Adrenal gland (tissue), 9 donors: ENCODE measurements at regions not wholly inside any gene's neighbourhood (a gene's known extent, or its start where the extent isn't known, plus 50 kb on each side); places are given as distances from the start of the nearest gene placed in this dataset.

ENCODE experiments used
- DNase-seq, 7 donors: peaks; one replicate each; pipeline ENCODE4 v3.0.0-alpha.2; 2019 to 2020
- H3K27ac ChIP-seq, 5 donors: fragments of 200-600 bp; sonication (generic) in 4 of 5; 1 replicate in 3 of 5; 2 replicates in 2 of 5; pipeline versions ENCODE4 v1.5.1 to v1.8.0; 2016 to 2020; ENCODE audit warnings: mild to moderate bottlenecking in 1 of 5
- H3K27me3 ChIP-seq: fragments of 200-600 bp; 2 replicates; pipeline ENCODE4 v1.8.0; 2021
- H3K36me3 ChIP-seq, 2 donors: fragments of 200-600 bp; replicated peaks in 1 of 2; 1 replicate in 1 of 2; 2 replicates in 1 of 2; pipeline versions ENCODE4 v1.5.1 to v1.8.0; 2018 to 2022
- H3K4me1 ChIP-seq, 2 donors: fragments of 200-600 bp; replicated peaks in 1 of 2; 1 replicate in 1 of 2; 2 replicates in 1 of 2; pipeline versions ENCODE4 v1.5.1 to v1.8.0; 2018 to 2021
- H3K4me3 ChIP-seq, 4 donors: fragments of 200-600 bp; sonication (generic) in 3 of 4; one replicate each; pipeline ENCODE4 v1.5.1; 2016 to 2018
- H3K9me3 ChIP-seq, 3 donors: fragments of 200-600 bp; sonication (generic) in 1 of 3; replicated peaks in 1 of 3; 1 replicate in 2 of 3; 2 replicates in 1 of 3; pipeline versions ENCODE4 v1.5.1 to v1.8.0; 2016 to 2021
- CTCF ChIP-seq, 6 experiments: fragments of 450-650 bp in 4 of 6; fragments of 200-600 bp in 2 of 6; sonication (generic) in 1 of 6; IDR thresholded peaks; 1 replicate in 5 of 6; 2 replicates in 1 of 6; pipeline versions ENCODE4 v1.5.1 to v1.8.0; 2016 to 2021; ENCODE audit warnings: antibody characterized with exemption in 6 of 6, mild to moderate bottlenecking in 2 of 6, moderate library complexity in 1 of 6
- POLR2A ChIP-seq, 2 donors: fragments of 450-650 bp; IDR thresholded peaks; one replicate each; pipeline ENCODE4 v1.6.1; 2017; ENCODE audit warnings: antibody characterized with exemption in 2 of 2, mild to moderate bottlenecking in 2 of 2, moderate library complexity in 1 of 2
- WGBS, 4 donors: extraction: QIAGEN DNeasy Blood & Tissue Kit in 2 of 4; methylation state at CpG; one replicate each; pipeline versions ENCODE4 v1.1.5 to v1.1.7; 2013 to 2017; 5-methylcytosine and 5-hydroxymethylcytosine counted together
- intact Hi-C, 2 donors: fragments of 100-400 bp; cut with DNase I; formaldehyde crosslinking; loops; one replicate each; pipeline versions ENCODE4 v1.14.1 to v1.15.0; 2022 to 2023
- donor health status: healthy with polysubstance abuse.
- donor health status: Bipolar disorder and iron deficiency.
- donor health status: DM: yes; HTN: yes; CAD: no.
- donor health status: DM: no; HTN: no; CAD: no.
- donor health status: DM: no; HTN: no; CAD: no.

DNA sequence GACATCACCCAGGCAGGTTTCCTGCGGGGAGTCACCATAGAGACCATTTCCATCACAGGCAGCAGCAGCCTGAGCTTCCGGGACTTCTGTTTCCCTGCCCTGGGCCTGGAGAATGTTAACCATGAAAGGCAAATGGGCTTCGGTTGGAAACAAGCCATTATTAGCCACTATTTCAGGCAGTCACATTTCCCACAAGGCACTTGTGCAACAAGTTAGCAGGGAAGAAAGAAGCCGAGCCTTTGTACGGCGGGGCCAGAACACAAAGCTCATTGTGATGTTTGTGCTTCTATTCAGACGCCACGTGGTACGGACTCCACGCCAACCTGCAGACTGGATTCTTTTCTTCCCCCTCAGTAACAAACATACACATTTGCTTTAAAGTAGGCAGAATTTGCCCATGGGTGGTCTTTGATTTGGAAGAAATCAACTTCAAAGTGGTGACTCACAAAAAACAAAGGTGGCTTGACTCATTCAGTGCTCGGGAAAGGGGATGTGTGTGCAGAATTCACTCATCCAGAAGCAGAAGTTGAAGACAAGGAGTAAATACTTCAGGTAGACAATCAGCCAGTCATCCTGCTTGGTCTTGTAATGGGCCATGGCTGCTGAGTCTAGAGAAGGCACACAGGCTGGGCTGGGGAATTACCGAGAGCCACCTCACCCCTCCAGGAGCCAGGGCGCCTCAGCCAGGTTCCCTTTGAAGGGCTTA lies 154.2 kb upstream of the PRMT8 start:
- DNase-seq: peak in 1 of 7 donors; percentile 80
- no peaks in the 10 kb centered on the region for H3K4me1 ChIP-seq

GRCh38 chr12:3337944-3338343 lies 153.1 kb upstream of the PRMT8 start:
- WGBS, 4 donors: 78 to 90% (median 84%) methylated on average over 5 of the region's 5 CpGs
- no peaks in the 10 kb centered on the region for H3K27me3 ChIP-seq
- H3K27ac ChIP-seq: no peak overlapping the region
- no peaks in the 10 kb centered on the region for H3K9me3 ChIP-seq
- no peaks in the 10 kb centered on the region for H3K4me1 ChIP-seq
- H3K4me3 ChIP-seq: no peak overlapping the region
- no peaks in the 10 kb centered on the region for H3K36me3 ChIP-seq
- intact Hi-C loops: no loop called here
- DNase-seq: no peak
- TF ChIP-seq CTCF (IDR thresholded peaks at IDR 0.05) (no peak), POLR2A (IDR thresholded peaks at IDR 0.05) (no peak)

More for the DNA sequence above, 154.2 kb upstream of the PRMT8 start:
- Histone ChIP-seq H3K9me3 (no peaks in the 10 kb centered on the region), H3K36me3 (no peaks in the 10 kb centered on the region), H3K27me3 (no peaks in the 10 kb centered on the region), H3K4me3 (no peak overlapping the region), H3K27ac (peak overlapping the region in 1 of 5 donors; percentile 44)
- no peak for TF ChIP-seq POLR2A (IDR thresholded peaks at IDR 0.05)
- TF ChIP-seq CTCF (IDR thresholded peaks at IDR 0.05): no peak
- intact Hi-C loops: no loop called here
- 76 to 81% (median 79%) methylated on average over 12 to 13 of the region's 13 CpGs for WGBS, 4 donors

GRCh38 chr12:3339221-3339620 lies 151.8 kb upstream of the PRMT8 start:
- intact Hi-C loops: no loop called here
- TF ChIP-seq POLR2A (IDR thresholded peaks at IDR 0.05) (no peak), CTCF (IDR thresholded peaks at IDR 0.05) (no peak)
- 78 to 89% (median 83%) methylated on average over 7 of the region's 7 CpGs for WGBS, 4 donors
- no peak for DNase-seq
- Histone ChIP-seq H3K27me3 (no peaks in the 10 kb centered on the region), H3K4me3 (no peak overlapping the region), H3K4me1 (no peaks in the 10 kb centered on the region), H3K36me3 (no peaks in the 10 kb centered on the region), H3K9me3 (no peaks in the 10 kb centered on the region), H3K27ac (no peak overlapping the region)

- Histone ChIP-seq H3K36me3 (no peaks in the 10 kb centered on the region), H3K4me1 (no peaks in the 10 kb centered on the region), H3K27me3 (no peaks in the 10 kb centered on the region), H3K9me3 (no peaks in the 10 kb centered on the region), H3K27ac (peak overlapping the region in 1 of 5 donors; percentile 8), H3K4me3 (no peak overlapping the region)
- TF ChIP-seq POLR2A (IDR thresholded peaks at IDR 0.05) (no peak), CTCF (IDR thresholded peaks at IDR 0.05) (no peak)
- WGBS, 4 donors: 16 to 23% (median 20%) methylated on average over 4 of the region's 4 CpGs
- peak in 1 of 7 donors; percentile 33 for DNase-seq
- intact Hi-C loops: no loop called here
Measured at GRCh38 chr12:3341594-3341993, 149.4 kb upstream of the PRMT8 start.
